T-helper 1 cell treated with Interleukin-12 subunit alpha and Interleukin-12 subunit beta and Interleukin-4 antibody, amounts not matched to agents 30 ng/mL and 1 ng/mL, for 36 hours (primary cell): ENCODE measurements at regions not wholly inside any gene's neighbourhood (a gene's known extent, or its start where the extent isn't known, plus 50 kb on each side); places are given as distances from the start of the nearest gene placed in this dataset.

Source experiments
- intact Hi-C: fragments of 100-400 bp; cut with micrococcal nuclease; formaldehyde crosslinking; loops from one replicate; pipeline ENCODE4 v1.15.1; 2024

- intact Hi-C loops: no loop called here
Measured at GRCh38 chr2:144834998-144835633, 315.2 kb upstream of the ZEB2 start.

DNA sequence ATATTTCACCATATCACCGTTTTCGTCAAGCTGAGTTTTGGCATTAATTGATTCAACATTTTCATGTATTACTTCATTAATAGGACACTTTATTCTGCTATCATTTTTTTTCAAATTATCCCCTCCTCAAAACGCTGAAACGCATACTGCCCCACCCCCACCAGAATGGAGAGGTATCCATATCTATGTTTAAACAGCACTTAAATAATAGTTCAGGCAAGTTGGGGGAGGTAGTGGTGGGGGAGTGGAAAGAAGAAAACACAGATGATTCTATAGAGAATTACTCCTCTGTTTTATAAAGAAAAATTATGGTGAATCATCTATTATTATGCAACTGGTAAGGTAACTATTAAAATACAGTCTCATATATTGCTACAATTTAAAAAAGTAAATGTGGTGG lies 314.4 kb upstream of the ZEB2 start:
- intact Hi-C loops: no loop called here

GRCh38 chr2:144833075-144833637 lies 313.2 kb upstream of the ZEB2 start:
- intact Hi-C loops: no loop called here

GRCh38 chr2:144832048-144832447 lies 312.1 kb upstream of the ZEB2 start:
- intact Hi-C loops: no loop called here

DNA sequence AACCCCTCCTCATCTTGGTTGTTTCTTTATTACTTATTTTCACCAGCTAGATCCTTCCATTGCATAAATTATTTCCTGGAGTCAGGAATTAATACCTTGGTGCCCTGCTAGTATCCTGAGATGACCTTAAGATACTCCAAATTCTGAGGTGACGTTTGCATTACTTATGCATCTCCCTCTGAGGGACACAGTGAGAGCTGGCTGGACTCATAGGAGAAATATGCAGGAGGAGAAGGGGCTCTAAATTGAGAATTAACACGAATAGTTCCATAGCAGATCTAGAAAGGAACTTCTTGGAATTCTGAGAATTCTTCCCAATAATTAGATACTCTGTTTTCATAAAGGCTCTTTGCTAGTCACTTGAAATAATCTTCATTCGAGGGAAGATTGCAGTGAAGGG lies 310.6 kb upstream of the ZEB2 start:
- intact Hi-C loops: no loop called here

DNA sequence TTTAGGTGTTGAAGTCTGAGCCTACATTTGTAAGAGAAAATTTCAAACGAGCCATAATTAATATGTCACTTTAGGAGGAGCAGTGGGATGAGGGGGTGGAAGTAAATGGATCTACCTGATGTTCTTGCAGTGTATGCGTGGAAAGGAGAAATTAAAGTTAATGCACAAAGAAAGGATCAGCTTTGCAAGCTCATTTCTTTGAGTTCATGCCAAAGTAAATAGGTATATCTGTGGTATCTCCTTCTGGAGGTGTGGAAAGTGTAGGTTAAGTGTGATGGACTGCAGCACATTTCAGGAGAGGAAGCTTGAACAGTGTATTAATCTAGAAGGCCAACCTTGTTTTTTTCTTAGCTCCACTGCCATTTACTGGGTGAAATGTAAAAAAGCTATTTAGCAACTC lies 307.5 kb upstream of the ZEB2 start:
- intact Hi-C loops: no loop called here

DNA sequence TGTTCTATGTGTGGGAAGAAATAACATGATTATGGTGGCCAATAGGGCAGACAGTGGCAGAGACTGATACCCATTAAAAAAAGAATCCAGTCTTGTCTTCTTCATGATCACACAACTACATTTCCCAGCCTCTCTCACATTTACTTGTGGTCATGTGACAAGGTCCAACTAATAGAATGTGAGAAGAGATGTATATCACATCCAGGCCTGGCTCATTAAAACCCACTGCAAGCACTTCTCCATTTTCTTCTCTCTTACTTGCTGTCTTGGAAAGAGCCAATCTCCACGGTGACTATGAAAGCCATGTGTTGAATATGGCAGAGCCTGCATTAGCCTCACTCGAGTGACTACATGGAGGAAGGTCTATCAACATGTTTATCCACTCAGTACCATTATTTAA lies 306.2 kb upstream of the ZEB2 start:
- intact Hi-C loops: no loop called here

DNA sequence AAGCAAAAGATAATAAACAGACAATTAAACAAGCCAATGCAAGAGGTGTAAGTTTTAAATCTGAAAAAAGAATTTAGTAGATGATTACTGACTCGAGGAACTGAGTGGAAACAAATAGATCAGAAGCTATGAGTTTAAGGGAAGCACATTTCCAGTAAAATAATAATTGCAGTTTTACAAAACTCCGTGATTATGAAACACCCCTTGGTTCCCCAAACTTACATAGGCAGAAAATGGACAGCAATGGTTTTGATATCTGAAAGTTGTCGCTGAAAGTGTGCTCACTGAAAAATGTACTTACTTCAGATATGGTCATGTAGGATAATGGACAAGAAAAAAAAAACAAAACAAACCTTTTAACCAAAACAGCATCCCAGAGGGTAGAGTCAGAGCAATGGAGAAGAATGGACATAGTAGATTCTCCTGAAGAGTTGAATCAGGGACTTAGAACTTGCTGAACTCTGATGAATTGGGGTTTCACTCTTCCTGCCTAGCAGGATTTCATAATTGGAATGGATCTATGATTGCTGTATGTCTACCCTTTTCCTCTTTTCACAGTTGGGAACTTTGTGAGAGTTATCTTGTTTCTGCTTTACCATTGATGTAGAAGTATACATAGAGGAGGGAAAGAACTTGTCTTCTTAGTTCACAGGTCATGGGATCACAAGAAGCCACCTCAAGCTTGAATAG lies 305.6 kb upstream of the ZEB2 start:
- intact Hi-C loops: no loop called here

DNA sequence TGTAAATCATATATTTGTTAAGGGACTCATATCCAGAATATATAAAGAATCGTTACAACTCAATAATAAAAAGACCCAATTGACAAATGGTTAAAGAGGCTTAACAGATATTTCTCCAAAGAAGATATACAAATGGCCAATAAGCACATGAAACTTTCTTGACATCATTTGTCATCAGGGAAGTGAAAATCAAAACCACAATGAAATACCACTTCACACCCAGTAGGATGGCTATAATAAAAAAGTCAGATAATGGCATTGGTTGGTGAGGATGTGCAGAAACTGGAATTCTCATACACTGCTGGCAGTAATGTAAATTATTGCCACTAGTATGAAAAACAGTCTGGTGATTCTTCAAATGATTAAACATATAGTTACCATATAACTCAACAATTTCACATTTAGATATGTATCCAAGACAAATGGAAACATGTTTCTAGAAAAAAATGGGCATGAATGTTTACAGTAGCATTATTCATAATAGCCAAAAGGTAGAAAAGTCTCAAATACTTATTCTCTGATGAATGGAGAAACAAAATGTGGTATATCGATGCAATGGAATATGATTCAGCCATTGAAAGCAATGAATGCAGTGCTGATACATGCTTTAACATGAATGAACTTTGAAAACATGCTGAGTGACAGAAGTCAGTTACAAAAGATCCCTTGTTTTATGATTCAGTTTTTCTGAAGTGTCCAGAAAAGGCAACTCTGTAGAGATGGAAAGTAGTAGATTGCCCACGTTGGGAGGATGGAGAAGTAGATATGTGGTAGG lies 304.6 kb upstream of the ZEB2 start:
- intact Hi-C loops: no loop called here

- intact Hi-C loops: no loop called here
Measured at GRCh38 chr2:144822966-144823365, 303.0 kb upstream of the ZEB2 start.

- intact Hi-C loops: no loop called here
Measured at GRCh38 chr2:144812288-144812687, 292.4 kb upstream of the ZEB2 start.

- intact Hi-C loops: no loop called here
Measured at GRCh38 chr2:144801766-144802165, 281.8 kb upstream of the ZEB2 start.

DNA sequence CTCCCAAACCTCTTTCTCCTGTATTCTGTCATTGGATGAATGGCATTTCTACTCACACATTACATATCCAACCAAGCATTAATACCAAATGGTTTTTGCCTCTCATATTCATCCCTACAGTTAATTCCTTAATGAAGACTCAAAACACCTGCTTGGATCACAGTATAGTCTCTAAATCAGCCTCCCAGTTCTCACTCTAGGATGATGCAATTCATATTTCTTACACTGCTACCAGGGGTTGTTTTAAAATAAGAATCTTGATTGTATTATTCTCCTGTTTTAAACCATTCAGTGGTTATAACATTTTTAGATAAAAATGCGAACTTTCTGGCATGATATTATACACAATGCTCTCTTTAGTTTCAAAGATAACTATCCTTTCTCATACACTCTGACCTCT lies 281.4 kb upstream of the ZEB2 start:
- intact Hi-C loops: no loop called here

DNA sequence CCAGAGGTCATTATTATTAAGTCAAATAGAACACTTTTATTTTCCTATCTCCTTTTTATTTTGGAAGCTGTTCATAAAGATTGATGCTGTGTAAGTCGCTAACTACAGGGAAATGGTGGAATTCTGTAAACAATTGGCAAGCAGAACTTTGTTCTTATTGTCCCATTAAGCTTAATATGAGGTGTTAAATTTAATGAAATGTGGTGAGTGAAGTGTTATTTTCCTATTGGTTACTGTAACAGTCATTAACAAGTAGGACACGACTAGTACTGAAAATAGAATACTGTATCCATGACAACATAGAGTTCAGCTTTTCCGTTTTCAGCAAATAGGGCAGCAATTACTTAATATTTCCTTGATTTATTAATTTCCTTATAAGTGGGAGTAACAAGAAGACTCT lies 279.1 kb upstream of the ZEB2 start:
- intact Hi-C loops: no loop called here

DNA sequence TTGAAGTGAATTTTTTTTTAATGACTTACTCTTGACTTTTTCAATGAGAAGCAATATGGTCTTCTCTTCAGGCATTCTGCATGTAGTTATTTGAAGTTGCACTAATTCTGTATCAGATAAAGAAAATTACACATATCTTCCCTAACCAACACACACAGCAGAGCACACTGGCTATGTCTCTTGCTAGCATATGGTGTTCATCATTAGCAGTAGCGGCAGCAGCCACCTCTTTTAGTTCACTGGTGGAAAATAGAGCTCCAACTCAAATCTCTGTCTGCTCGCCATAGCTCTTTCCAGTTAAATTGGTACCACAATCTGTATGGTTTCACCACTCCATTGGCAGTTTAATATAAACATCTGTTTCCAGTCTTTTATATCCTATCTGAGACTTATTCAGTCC lies 278.1 kb upstream of the ZEB2 start:
- intact Hi-C loops: no loop called here

GRCh38 chr2:144796936-144797335 lies 277.0 kb upstream of the ZEB2 start:
- intact Hi-C loops: no loop called here

- intact Hi-C loops: no loop called here
Measured at GRCh38 chr2:144796164-144796563, 276.2 kb upstream of the ZEB2 start.

GRCh38 chr2:144785253-144785652 lies 265.3 kb upstream of the ZEB2 start:
- intact Hi-C loops: no loop called here

DNA sequence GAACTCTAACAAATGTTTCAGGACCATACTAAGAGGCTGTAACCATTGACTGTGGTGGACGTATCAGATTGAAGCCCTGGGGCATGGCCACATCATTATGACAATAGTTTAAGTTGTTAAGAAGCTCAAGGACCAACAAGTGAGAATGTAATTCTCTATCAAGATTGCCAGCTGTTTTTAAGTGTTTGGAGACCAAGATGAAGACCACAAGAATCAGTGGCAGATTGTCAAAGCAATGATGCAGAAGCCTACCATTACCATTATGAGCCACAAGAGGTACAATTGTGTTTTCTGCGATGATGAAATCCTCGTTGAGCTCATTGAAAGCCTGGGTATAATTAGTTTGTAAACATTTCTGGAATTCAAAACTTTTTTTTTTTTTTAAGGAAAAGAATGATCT lies 261.1 kb upstream of the ZEB2 start:
- intact Hi-C loops: no loop called here

DNA sequence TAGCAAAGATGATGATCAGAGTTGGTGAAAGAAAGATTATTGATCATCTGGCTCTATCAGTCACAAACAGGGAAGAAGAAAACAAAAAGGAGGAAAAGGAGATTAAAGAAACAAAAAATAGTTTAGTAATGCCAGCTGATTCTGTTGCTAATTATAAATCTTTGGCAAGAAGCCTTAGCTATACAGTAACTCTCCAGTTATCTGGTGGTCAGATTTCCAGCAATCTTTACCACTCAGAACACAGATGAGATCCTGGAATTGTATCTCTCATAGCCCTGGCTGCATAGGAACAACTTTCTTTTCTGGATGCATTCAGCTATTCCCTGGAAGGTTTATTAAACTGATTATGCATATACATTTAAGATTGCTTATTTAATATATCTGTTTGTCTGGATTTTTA lies 256.8 kb upstream of the ZEB2 start:
- intact Hi-C loops: no loop called here

DNA sequence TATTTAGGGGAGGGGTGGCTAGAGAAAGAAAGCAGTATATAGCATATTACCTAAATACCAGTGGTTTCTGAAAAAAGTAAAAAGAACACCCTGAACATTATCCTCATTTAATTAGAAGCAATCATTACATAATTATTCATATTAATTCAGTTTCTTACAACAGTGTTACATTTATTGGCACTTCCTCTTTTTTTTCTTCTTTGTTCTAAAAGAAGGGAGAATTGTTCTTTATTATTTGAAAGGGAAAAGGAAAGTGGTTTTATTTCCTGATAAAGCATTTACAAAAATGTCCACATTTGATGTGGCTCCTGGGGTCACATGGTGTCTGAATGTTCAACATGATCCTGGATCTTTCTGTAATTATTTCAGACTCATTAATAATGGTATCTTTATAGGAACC lies 254.9 kb upstream of the ZEB2 start:
- intact Hi-C loops: no loop called here

DNA sequence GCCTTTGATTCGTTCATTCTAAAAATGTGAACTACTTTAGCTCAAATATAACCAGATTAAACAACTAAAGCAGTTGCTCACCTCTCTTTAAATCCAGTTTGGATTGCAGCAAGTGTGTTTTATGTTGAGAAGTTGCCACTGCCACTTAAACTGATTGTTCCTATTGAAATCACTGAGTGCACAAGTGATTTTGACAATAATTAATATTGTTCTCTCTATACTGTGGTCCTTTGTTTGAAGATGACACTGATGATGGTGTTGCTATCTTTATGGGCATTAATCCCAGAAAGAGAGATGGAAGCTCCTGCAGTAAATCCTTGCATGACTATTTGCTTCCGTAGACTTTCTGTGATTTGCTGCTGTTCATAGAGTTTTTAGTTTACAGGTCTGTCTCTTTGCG lies 251.4 kb upstream of the ZEB2 start:
- intact Hi-C loops: no loop called here
